Upper lobe of left lung (tissue), 6 donors: ENCODE measurements at regions not wholly inside any gene's neighbourhood (a gene's known extent, or its start where the extent isn't known, plus 50 kb on each side); places are given as distances from the start of the nearest gene placed in this dataset.

ENCODE experiments used
- ATAC-seq, 2 donors: fragments of 200-7000 bp; cut with Tn5 transposase; one replicate each; pipeline ENCODE4 v1.9.1; 2022; ENCODE audit warnings: mild to moderate bottlenecking in 2 of 2, moderate library complexity in 2 of 2; ENCODE audit not compliant: low FRiP score in 2 of 2
- DNase-seq, 2 donors: peaks; one replicate each; pipeline ENCODE4 v3.0.0-alpha.2; 2019 to 2020
- H3K27ac ChIP-seq, 4 donors: fragments of 200-600 bp; sonication (generic); one replicate each; pipeline ENCODE4 v1.5.1; 2016 to 2019
- H3K27me3 ChIP-seq, 4 donors: fragments of 200-600 bp; sonication (generic); one replicate each; pipeline ENCODE4 v1.5.1; 2017 to 2019
- H3K36me3 ChIP-seq, 4 donors: fragments of 200-600 bp; sonication (generic); one replicate each; pipeline ENCODE4 v1.5.1; 2016 to 2019
- H3K4me1 ChIP-seq, 4 donors: fragments of 200-600 bp; sonication (generic); one replicate each; pipeline ENCODE4 v1.5.1; 2018 to 2019
- H3K4me3 ChIP-seq, 4 donors: fragments of 200-600 bp; sonication (generic); one replicate each; pipeline ENCODE4 v1.5.1; 2017 to 2019; ENCODE audit warnings: mild to moderate bottlenecking in 2 of 4, moderate library complexity in 1 of 4
- H3K9me3 ChIP-seq, 4 donors: fragments of 200-600 bp; sonication (generic); one replicate each; pipeline ENCODE4 v1.5.1; 2018 to 2019
- EP300 ChIP-seq, 4 donors: sonication (generic); formaldehyde crosslinking; IDR thresholded peaks; one replicate each; pipeline ENCODE4 v1.5.1; 2017; ENCODE audit warnings: antibody characterized with exemption in 4 of 4, control low read depth in 2 of 4
- POLR2A ChIP-seq, 4 donors: fragments of 450-650 bp; IDR thresholded peaks; one replicate each; pipeline ENCODE4 v1.5.1; 2016 to 2017; ENCODE audit warnings: antibody characterized with exemption in 4 of 4, mild to moderate bottlenecking in 2 of 4
- POLR2AphosphoS5 ChIP-seq, 2 donors: sonication (generic); formaldehyde crosslinking; IDR thresholded peaks; one replicate each; pipeline ENCODE4 v1.5.1; 2017; ENCODE audit warnings: antibody characterized with exemption in 2 of 2
- WGBS, 2 donors: methylation state at CpG; one replicate each; pipeline ENCODE4 v1.1.5; 2017 to 2018; 5-methylcytosine and 5-hydroxymethylcytosine counted together
- TF ChIP-seq, protein P1 (sequence below), 6 experiments: fragments of 450-650 bp in 4 of 6; fragments of 200-600 bp in 2 of 6; sonication (generic) in 2 of 6; IDR thresholded peaks; one replicate each; pipeline ENCODE4 v1.5.1; 2016 to 2019; ENCODE audit warnings: antibody characterized with exemption in 6 of 6
- donor health status: DM: no; HTN: no; CAD: no; lungs with moderate emphysema.
- donor health status: DM: no; HTN: yes; CAD: no; lungs with severe emphysema.

DNA sequence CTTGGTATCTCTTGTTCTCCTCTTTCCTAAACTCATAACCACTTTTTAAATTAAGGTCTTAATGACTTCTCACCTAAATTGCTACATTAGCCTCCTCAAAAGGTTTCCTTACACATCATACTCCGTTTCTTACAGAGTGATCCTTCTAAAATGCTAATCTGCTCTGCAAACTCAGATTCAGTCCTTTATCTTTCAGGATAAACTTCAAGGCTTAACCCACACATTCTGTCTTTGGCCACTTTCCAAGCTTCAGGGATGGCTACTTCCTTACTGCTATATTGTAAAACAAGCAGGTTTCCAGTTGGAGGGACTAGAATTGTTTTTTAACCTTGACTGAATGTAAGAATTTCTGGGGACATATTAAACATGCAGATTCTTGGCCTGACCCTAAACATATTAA, 105.5 kb upstream of the CHD1 start:
- peak overlapping the region in 3 of 4 donors; percentile 73 to 83 (median 82) for H3K27ac ChIP-seq
- ATAC-seq = no peak
- no peak for DNase-seq
- peaks cover 13 to 44% (median 24%) of the 10 kb centered on the region in 4 donors for H3K4me1 ChIP-seq
- H3K9me3 ChIP-seq = no peaks in the 10 kb centered on the region
- no peaks in the 10 kb centered on the region for H3K36me3 ChIP-seq
- H3K27me3 ChIP-seq = no peaks in the 10 kb centered on the region
- no peak overlapping the region for H3K4me3 ChIP-seq
- no peak for TF ChIP-seq EP300 (IDR thresholded peaks at IDR 0.05)
- TF ChIP-seq POLR2A (IDR thresholded peaks at IDR 0.05) = no peak
- TF ChIP-seq, protein P1, sequence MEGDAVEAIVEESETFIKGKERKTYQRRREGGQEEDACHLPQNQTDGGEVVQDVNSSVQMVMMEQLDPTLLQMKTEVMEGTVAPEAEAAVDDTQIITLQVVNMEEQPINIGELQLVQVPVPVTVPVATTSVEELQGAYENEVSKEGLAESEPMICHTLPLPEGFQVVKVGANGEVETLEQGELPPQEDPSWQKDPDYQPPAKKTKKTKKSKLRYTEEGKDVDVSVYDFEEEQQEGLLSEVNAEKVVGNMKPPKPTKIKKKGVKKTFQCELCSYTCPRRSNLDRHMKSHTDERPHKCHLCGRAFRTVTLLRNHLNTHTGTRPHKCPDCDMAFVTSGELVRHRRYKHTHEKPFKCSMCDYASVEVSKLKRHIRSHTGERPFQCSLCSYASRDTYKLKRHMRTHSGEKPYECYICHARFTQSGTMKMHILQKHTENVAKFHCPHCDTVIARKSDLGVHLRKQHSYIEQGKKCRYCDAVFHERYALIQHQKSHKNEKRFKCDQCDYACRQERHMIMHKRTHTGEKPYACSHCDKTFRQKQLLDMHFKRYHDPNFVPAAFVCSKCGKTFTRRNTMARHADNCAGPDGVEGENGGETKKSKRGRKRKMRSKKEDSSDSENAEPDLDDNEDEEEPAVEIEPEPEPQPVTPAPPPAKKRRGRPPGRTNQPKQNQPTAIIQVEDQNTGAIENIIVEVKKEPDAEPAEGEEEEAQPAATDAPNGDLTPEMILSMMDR (IDR thresholded peaks at IDR 0.05) = no peak
- no peak for TF ChIP-seq POLR2AphosphoS5 (IDR thresholded peaks at IDR 0.05)
- 39 to 58% methylated on average over 1 of the region's 1 CpG for WGBS, 2 donors

DNA sequence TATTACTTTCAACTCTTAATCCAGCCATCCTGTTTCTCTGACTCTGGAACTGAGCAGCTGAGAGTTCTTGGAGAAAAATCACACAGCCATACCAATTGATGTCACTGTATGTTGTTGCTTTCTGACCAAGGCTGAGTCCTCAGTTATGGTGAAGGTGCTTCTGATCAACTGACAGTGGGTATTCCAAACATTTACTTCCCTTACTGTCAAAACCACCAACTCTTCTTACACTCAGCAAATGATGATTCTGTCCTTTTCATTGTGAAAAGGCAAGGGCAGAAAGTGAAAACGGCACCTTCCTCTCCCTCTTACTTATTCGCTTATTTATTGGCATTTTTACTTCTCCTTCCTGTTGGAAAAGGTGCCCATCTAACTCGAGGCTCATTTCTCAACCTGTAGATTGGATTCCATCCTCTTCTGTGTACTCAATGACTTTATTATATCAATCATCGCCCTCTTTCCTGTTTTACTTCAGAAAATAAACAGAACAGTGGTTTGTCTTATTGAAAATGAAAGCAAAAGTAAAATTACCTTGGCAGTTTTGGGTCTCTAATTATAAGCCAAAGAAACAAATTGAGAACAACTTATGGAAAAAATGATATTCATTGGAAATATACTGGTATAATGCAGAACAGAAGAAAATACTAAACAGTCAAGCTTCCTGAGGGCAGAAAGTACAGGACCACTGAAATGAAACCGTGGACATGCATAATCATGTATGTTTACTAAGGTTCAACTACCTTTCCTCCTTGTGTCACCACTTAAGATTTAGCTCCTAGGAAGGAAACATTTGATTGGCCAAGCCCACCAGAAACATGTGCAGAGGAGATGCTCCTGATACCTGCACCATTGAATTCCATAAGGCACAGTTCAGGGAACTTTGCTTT, 104.5 kb upstream of the CHD1 start:
- TF ChIP-seq POLR2AphosphoS5 (IDR thresholded peaks at IDR 0.05) (no peak), EP300 (IDR thresholded peaks at IDR 0.05) (no peak), POLR2A (IDR thresholded peaks at IDR 0.05) (no peak)
- TF ChIP-seq, protein P1 (IDR thresholded peaks at IDR 0.05) = no peak
- Histone ChIP-seq H3K4me3 (peak overlapping the region in 3 of 4 donors; percentile 33 to 45 (median 39)), H3K36me3 (no peaks in the 10 kb centered on the region), H3K4me1 (peaks cover 12 to 40% (median 23%) of the 10 kb centered on the region in 4 donors), H3K9me3 (no peaks in the 10 kb centered on the region), H3K27me3 (no peaks in the 10 kb centered on the region), H3K27ac (peak overlapping the region; percentile 10 to 83 (median 78))
- peak; percentile 16 to 37 for ATAC-seq
- 12 to 18% methylated on average over 5 of the region's 5 CpGs for WGBS, 2 donors
- no peak for DNase-seq

DNA sequence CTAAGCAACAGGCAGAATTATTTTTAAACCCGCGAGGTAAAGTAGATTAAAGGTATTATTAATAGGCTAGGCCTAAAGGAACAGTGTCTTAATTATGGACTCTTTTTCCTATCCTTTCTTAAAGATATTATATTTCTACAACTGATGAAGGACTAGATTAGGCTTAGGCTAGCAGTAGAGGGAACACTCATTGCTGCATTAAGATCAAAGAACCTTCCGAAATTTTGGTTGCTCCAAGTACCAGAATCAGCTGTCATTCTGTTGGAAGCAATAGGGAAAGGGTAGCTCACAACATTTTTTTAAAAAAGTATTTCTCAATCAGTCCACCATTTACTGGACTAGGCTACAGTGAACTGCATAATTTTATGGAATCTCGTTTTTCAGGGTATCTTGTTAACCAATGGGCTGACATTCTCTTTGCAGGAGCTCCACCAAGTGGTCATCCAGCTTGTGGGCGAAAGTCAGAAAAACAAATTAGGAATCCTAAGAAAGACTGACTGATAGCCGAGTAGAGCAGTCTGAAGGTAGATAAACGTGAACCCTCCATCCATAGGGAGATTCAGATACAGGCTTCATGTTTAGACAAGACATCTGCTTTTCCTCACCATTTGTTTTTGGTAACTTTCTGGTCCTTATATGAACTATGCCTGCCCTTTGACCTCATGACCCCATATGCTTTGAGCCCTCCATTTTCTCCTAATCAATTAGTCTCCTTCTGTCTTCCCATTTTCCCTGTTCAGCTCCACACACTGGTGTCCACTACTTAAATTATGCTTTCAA, 103.6 kb upstream of the CHD1 start:
- DNase-seq = peak in 1 of 2 donors; percentile 67
- peak overlapping the region; percentile 10 to 83 (median 78) for H3K27ac ChIP-seq

DNA sequence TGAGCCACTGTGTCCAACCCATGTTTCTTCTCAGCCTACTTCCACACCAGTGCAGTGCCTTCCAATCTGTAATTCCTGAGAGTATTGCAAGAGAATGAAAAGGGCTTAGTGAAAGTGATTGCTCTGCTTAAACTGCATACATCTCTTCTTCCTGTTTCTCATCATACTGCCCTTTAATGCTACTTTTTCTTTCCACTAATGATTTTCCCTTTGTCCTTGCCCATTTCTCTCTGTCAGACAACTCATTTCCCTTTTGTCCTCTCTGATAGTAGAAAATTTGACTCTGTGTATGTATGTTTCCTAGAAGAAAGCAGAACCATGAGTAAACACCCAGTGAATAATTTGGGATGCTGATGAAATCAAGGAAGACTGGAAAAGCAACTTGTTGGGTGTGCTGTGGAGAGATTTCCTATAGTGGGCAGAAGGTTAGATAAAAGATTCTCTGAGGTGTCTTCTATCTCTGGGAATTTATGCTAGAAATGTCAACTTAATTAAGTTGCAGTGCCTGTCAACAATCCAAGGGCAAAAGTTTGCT, 102.2 kb upstream of the CHD1 start:
- no peak for DNase-seq
- TF ChIP-seq EP300 (IDR thresholded peaks at IDR 0.05) = no peak
- TF ChIP-seq, protein P1 (IDR thresholded peaks at IDR 0.05) = no peak
- Histone ChIP-seq H3K27ac (no peak overlapping the region), H3K9me3 (no peaks in the 10 kb centered on the region), H3K27me3 (no peaks in the 10 kb centered on the region), H3K36me3 (no peaks in the 10 kb centered on the region), H3K4me3 (no peak overlapping the region), H3K4me1 (peaks cover 18 to 37% (median 26%) of the 10 kb centered on the region in 4 donors)
- peak in 1 of 2 donors; percentile 4 for ATAC-seq

More for the DNA sequence above, 103.6 kb upstream of the CHD1 start:
- Histone ChIP-seq H3K27me3 (no peaks in the 10 kb centered on the region), H3K36me3 (no peaks in the 10 kb centered on the region), H3K4me3 (peak overlapping the region in 3 of 4 donors; percentile 33 to 45 (median 39)), H3K9me3 (no peaks in the 10 kb centered on the region), H3K4me1 (peaks cover 7 to 32% (median 18%) of the 10 kb centered on the region in 4 donors)
- 39 to 42% methylated on average over 7 of the region's 7 CpGs for WGBS, 2 donors
- peak; percentile 63 to 92 for ATAC-seq
- no peak for TF ChIP-seq POLR2A (IDR thresholded peaks at IDR 0.05)
- TF ChIP-seq, protein P1 (IDR thresholded peaks at IDR 0.05) = peak; percentile 45 to 79 (median 60)
- TF ChIP-seq POLR2AphosphoS5 (IDR thresholded peaks at IDR 0.05) = no peak
